HTR-8/SVneo (cell line): ENCODE measurements at regions not wholly inside any gene's neighbourhood (a gene's known extent, or its start where the extent isn't known, plus 50 kb on each side); places are given as distances from the start of the nearest gene placed in this dataset.
"Not testable (repeated sequence)": the region's sequence is repeated elsewhere in the genome, so short reads cannot be mapped to it uniquely, and the experiment has no call there.

ENCODE experiments used
- DNase-seq: peaks from one replicate; pipeline ENCODE4 v3.0.0; 2011; ENCODE audit warnings: low spot score, mixed read lengths; ENCODE audit not compliant: insufficient read length
- FAIRE-seq: peaks from 2 replicates; lab custom pipeline; 2011; peaks lifted over from hg19 to GRCh38; lab: Jason Lieb, UNC

GRCh38 chr2:87637249-87637990 is 110.5 kb upstream of the PLGLB2 start:
- FAIRE-seq, DNase-seq: not testable (repeated sequence)

- DNase-seq = not testable (repeated sequence)
- peak; percentile 9 for FAIRE-seq
Observed at GRCh38 chr2:87638114-87638807, 109.6 kb upstream of the PLGLB2 start.

DNA sequence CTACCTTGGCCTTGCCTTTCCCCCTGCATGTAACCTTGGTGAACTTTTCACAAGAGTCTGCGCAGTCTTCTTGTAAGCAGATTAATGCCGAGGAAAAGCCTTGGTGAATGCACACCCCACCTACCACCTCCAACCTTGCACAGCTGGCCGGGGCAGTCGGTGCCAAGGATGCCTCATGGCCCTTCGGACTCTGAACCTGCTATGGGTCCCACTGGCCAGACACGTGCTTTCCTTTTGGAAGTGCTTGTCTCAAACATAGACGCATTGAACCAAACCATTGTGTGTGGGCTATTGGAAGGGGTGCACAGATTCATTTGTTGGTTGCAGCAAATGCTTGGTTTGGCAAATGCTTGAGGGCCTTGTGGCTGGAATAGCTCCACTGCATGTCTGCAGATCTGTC is 109.0 kb upstream of the PLGLB2 start:
- FAIRE-seq = peak; percentile 40
- not testable (repeated sequence) for DNase-seq

DNA sequence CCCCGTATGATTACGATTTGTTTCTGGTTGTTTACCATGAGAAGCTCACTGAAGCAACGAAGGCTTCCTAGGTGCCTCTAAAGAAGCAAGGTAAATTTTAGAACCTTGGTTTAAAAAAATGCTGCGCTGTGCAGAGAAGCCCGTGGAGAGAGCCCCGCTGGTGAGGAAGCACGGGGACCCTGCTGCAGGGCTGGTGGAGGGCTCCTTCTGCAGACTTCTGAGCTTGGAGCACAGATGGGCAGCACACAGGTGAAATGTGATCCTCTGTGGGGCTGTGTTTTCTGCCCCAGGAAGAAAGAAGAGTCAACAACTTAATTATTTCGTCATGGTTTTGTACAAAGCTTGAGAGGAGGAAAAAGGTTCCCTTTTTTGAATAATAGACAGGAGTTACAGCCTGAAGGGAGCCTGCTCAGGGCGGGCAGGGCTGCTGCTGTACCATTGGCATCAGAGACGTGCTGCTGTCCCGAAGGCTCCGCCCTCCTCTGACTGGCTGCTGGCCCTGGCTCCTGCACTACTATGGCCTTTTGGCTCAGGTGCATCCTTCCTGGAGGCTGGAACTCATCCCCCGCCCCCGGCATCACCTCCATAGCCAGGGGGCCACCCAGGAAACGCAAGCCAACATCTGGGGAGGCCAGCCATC is 108.0 kb upstream of the PLGLB2 start:
- not testable (repeated sequence) for FAIRE-seq, DNase-seq

DNA sequence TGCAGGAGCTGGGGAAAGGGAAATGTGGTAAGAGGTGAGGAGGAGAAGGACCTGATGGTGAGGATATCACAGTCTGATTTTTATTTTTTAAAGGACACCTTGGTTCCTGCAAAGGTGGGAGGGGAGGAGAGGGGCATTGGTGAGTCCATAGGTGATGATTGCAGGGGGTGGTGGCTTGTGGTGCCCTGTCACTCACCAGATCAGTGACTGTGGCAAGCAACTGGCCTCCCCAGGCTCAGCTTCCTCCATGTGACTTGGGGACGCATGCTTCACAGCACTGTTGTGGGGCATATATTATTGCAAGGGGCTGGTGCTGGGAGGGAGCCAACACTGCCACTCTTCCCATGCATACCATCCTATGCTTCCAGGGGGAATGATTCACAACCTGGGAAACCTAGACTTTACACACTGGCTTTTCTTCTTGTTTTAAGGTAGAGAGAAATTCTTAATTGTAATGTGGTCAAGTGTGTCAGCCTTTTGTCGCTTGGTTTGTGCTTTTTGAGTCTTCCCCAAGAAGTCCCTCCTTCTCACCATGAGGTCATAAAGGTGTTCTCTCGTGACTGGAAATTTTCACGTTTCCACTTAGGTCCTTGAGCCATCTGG is 106.8 kb upstream of the PLGLB2 start:
- FAIRE-seq, DNase-seq: not testable (repeated sequence)

- FAIRE-seq, DNase-seq: not testable (repeated sequence)
Observed at GRCh38 chr2:87643165-87643564, 104.7 kb upstream of the PLGLB2 start.

- FAIRE-seq, DNase-seq: not testable (repeated sequence)
Observed at GRCh38 chr2:87647737-87648498, 100.0 kb upstream of the PLGLB2 start.

DNA sequence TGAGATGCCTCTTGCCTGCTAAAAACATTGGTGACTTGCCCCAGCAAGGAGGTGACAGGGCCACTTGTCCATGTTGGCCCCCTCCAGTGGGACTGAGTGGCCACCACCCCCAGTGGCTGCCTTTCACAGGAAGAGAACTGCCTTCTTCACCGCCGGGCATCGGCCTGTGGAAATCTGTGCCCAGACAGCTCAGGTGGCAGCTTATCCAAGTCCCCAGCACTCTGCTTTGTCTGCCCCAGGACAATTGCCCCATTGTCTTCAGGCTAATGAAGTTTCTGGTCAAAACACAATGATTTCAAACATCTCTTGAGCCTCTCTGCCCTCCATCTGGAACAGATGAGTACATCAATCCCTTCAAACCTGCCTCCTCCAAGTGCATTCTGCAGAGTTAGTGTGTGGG is 99.1 kb upstream of the PLGLB2 start:
- FAIRE-seq, DNase-seq: not testable (repeated sequence)

- not testable (repeated sequence) for FAIRE-seq, DNase-seq
Observed at GRCh38 chr2:87649871-87650270, 98.0 kb upstream of the PLGLB2 start.

GRCh38 chr2:87650837-87651236 is 97.0 kb upstream of the PLGLB2 start:
- not testable (repeated sequence) for FAIRE-seq, DNase-seq

DNA sequence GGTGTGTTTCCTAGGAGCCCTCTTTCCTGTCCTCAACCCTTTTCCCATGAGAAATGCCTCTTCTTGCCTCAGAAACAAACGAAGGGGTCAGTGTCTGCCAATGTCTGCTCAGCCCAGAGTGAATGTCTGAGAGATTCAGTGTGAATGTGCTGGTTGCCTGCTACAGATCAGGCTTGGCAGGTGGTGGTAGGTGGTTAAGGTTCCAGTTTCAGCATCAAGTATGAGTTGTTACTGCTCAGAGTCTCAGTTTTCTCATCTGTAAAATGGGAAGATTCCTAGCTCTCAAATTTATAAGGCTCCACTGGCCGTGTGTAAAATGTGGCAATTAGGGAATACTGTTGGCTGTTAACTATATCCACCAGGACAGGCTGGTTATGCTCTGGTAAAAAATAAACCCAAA is 96.3 kb upstream of the PLGLB2 start:
- FAIRE-seq, DNase-seq: not testable (repeated sequence)

- FAIRE-seq, DNase-seq: not testable (repeated sequence)
Observed at GRCh38 chr2:87653373-87653772, 94.5 kb upstream of the PLGLB2 start.

DNA sequence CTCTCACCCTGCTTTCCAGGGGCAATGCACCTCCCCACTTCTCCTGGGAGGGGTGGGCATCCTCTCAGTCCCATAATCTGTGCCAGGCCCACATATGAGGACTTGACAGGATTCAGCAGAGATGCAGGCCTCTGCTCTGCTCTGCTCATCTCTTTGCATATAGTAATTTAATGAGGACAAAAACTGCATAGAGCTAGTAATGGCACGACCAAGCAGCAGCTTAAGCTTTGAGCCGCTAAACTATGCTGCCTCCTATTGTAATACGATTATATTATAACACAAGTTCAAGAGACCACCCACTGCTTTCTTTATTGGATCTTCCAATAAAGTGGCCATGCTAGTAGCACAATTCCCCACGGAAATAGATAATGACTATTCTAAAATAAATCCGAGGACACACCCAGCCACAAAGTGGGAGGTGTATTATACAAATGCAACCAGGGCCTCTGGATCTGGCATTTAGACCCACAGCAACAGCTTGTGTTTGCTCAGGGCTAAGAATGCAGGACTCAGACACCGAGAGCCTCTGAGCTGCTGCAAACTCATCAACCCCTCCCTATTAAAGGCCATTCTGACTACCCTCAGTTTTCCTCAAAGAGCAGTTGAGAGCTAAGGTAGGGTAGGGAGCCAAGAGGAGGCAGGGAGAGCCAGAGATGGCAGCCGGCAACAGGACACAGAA is 93.6 kb upstream of the PLGLB2 start:
- not testable (repeated sequence) for FAIRE-seq

DNA sequence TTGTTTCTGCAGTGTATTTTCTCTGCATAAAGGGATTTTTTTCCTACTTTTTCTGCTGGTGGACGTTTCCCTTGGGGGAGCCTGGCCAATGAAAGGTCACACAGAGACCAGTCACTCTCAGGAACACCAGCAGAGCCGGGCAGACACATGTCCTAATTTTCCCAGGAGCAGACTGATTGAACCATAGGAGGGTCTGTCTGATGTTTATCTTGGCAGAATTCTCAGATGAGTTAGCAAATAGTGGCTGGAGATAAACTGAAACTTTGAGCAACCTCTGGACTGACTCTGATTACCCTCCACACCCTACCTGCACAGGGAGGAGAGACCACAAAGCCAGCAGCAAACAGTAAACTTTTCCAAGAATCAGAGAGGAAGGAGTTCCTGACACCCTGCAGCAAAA is 90.0 kb upstream of the PLGLB2 start:
- not testable (repeated sequence) for FAIRE-seq, DNase-seq

More for the DNA sequence above, 93.6 kb upstream of the PLGLB2 start:
- not testable (repeated sequence) for DNase-seq

DNA sequence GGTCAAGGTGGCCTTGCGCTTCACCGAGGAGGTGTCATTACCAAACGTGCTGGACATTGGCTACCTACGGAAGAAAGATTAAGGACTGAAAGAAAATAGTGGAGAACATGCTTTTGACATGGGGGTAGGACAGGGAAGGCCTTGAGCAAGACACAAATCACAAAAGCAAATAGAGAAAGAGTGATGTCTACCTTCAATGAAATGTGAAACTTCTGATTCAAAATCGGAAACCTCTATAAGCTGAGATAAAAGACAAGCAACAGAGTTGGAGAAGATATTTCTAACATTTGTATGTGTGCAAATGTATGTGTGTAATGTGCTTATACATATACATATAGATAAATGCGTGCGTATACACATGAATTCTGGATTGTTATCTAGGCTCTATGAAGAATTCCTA is 89.5 kb upstream of the PLGLB2 start:
- DNase-seq, FAIRE-seq: not testable (repeated sequence)

DNA sequence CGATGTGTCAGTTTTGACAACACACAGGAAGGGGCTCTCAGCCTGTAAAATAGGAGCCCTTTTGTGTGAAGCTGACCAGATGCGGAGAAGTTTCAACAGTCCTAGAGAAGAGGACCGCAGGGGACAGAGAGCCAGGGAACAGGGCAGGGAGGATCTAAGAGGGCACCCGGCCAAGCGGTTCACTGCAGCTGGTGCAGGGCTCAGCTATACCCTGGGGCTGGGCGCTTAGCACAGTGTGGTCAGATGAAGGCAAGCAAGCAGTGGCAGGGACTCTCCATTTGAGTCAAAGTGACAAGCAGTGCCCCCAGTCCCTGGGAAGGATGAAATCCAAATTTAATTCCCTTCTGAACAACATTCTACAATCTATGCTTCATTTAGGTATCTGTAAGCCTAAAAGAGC is 88.9 kb upstream of the PLGLB2 start:
- DNase-seq, FAIRE-seq: not testable (repeated sequence)

DNA sequence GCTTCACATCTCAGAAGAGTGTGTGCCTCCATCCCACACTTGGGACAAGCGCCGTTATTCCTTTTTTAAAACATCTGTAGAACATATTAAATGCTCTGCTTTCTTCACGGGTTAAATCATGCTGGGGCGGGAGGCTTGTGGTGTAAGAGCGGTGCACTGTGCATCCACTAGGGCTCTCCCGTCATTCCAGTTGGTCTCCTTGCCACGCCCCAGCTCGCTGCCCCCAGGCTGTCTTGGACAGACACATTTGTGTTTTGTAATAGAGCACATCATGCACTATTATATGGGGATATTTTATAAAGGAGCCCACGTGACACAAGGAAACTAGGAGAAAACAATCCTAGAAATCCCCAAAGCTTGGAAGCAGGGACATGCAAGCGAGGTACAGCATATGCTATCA is 87.7 kb upstream of the PLGLB2 start:
- DNase-seq = not testable (repeated sequence)

DNA sequence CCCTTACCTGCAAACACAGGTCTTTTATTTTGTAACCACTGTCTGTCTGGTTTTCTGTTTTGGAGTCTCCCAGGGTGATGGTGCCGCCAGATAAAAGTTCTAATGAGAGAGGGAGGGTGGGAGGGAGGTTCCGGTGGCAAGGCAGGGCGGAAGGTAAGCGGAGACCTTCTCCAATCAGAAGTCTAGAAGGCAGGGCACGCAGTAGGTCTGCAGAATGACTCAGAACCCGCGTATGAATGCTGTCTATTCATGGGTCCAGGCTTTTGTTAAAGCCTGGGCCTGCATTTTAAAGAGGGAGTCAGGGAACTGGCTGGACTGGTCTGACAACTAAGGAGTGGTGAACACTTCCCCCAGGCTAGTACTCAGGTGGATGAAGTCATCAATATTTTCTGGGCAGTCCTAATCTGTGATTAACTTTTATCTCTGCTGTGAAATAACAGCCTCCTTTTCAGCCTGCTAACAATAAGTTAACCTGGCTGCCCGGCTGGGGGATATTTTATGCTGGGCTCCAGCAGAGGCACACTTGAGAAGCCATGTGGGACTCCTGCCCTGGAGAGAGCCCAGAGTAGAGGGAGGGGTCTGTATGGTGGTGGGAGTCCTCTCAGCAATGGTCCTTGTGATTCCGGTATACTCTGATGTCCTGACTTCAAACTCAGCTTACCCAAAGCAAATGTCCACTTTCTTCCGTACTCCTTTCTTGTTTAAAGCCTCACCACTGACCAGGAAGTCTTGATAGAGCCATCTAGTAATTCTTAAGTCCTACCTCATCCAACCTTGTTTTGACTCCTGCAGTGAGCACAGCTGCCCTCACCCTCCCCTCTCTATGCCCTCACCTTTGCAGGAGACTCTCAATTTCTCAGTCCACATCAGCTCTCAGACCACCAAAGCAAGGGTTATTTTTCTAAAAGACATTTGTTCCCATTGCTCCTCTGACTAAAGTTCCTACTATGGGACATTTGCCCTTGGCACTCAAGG is 85.3 kb upstream of the PLGLB2 start:
- not testable (repeated sequence) for FAIRE-seq, DNase-seq

More for the DNA sequence above, 87.7 kb upstream of the PLGLB2 start:
- FAIRE-seq = not testable (repeated sequence)
